IMR-90 (cell line): ENCODE measurements at regions not wholly inside any gene's neighbourhood (a gene's known extent, or its start where the extent isn't known, plus 50 kb on each side); places are given as distances from the start of the nearest gene placed in this dataset.

ENCODE experiments used
- BHLHE40 ChIP-seq: fragments of 150-350 bp; IDR thresholded peaks from 2 replicates; pipeline ENCODE4 v1.6.1; 2016; ENCODE audit warnings: mild to moderate bottlenecking, low read depth, low read length
- CEBPB ChIP-seq: IDR thresholded peaks from 2 replicates; pipeline ENCODE4 v1.6.1; 2012; ENCODE audit warnings: low read depth, low read length, improper control_type of control experiment
- FOS ChIP-seq: fragments of 150-350 bp; IDR thresholded peaks from 2 replicates; pipeline ENCODE4 v1.6.1; 2016; ENCODE audit warnings: low read depth, low read length
- MAFK ChIP-seq: IDR thresholded peaks from 2 replicates; pipeline ENCODE4 v1.6.1; 2012; ENCODE audit warnings: low read depth, low read length, improper control_type of control experiment
- MAZ ChIP-seq: IDR thresholded peaks from 2 replicates; pipeline ENCODE4 v1.6.1; 2012; ENCODE audit warnings: low read depth, mild to moderate bottlenecking, low read length, improper control_type of control experiment, moderate library complexity, borderline replicate concordance
- MXI1 ChIP-seq: IDR thresholded peaks from 2 replicates; pipeline ENCODE4 v1.6.1; 2012; ENCODE audit warnings: low read depth, mild to moderate bottlenecking, low read length, moderate library complexity, borderline replicate concordance
- POLR2A ChIP-seq: IDR thresholded peaks from 2 replicates; pipeline ENCODE4 v1.6.1; 2012; ENCODE audit warnings: mild to moderate bottlenecking, low read depth, low read length
- RAD21 ChIP-seq: IDR thresholded peaks from 2 replicates; pipeline ENCODE4 v1.6.1; 2012; ENCODE audit warnings: low read length, improper control_type of control experiment
- RFX5 ChIP-seq: IDR thresholded peaks from 2 replicates; pipeline ENCODE4 v1.8.0; 2012; ENCODE audit warnings: low read depth, mild to moderate bottlenecking, low read length, moderate library complexity
- TF ChIP-seq, protein P1 (sequence below): conservative IDR thresholded peaks from 2 replicates; pipeline ENCODE4 v1.5.1; 2012; ENCODE audit warnings: mild to moderate bottlenecking, low read depth, low read length, improper control_type of control experiment
- TF ChIP-seq, protein P2 (sequence below): fragments of 150-350 bp; IDR thresholded peaks from 2 replicates; pipeline ENCODE4 v1.6.1; 2017; ENCODE audit warnings: mild to moderate bottlenecking, antibody characterized with exemption, low read length, low read depth
- TF ChIP-seq, protein P3 (sequence below): fragments of 150-350 bp; IDR thresholded peaks from 2 replicates; pipeline ENCODE4 v1.6.1; 2016; ENCODE audit warnings: low read depth, mild to moderate bottlenecking, low read length, moderate library complexity, borderline replicate concordance

DNA sequence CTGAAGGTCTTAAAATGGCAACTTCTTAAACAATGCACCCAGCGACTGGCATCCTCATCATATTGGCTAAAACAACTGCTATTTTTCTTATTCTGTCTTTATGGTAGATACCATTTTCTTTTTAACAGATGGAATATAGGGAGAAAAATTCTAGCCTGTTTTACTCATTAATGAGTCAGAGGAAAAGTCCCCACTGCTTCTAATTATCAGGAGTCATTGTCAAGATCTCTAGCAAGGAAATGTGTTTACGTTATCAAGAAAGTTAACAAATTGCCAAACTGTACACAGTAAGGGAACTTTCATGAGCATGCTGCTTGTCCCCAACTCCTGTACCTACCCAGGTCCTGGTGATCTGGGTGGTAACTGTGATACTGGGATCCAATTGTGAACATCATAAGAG lies 117.7 kb upstream of the KIAA1217 start:
- TF ChIP-seq MAZ (no peak), FOS (no peak), POLR2A (no peak), MXI1 (no peak), RFX5 (no peak), CEBPB (no peak), MAFK (no peak), BHLHE40 (no peak), RAD21 (no peak)
- TF ChIP-seq, protein P1, sequence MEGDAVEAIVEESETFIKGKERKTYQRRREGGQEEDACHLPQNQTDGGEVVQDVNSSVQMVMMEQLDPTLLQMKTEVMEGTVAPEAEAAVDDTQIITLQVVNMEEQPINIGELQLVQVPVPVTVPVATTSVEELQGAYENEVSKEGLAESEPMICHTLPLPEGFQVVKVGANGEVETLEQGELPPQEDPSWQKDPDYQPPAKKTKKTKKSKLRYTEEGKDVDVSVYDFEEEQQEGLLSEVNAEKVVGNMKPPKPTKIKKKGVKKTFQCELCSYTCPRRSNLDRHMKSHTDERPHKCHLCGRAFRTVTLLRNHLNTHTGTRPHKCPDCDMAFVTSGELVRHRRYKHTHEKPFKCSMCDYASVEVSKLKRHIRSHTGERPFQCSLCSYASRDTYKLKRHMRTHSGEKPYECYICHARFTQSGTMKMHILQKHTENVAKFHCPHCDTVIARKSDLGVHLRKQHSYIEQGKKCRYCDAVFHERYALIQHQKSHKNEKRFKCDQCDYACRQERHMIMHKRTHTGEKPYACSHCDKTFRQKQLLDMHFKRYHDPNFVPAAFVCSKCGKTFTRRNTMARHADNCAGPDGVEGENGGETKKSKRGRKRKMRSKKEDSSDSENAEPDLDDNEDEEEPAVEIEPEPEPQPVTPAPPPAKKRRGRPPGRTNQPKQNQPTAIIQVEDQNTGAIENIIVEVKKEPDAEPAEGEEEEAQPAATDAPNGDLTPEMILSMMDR = no peak
- TF ChIP-seq, protein P2, sequence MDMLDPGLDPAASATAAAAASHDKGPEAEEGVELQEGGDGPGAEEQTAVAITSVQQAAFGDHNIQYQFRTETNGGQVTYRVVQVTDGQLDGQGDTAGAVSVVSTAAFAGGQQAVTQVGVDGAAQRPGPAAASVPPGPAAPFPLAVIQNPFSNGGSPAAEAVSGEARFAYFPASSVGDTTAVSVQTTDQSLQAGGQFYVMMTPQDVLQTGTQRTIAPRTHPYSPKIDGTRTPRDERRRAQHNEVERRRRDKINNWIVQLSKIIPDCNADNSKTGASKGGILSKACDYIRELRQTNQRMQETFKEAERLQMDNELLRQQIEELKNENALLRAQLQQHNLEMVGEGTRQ = no peak
- TF ChIP-seq, protein P3, sequence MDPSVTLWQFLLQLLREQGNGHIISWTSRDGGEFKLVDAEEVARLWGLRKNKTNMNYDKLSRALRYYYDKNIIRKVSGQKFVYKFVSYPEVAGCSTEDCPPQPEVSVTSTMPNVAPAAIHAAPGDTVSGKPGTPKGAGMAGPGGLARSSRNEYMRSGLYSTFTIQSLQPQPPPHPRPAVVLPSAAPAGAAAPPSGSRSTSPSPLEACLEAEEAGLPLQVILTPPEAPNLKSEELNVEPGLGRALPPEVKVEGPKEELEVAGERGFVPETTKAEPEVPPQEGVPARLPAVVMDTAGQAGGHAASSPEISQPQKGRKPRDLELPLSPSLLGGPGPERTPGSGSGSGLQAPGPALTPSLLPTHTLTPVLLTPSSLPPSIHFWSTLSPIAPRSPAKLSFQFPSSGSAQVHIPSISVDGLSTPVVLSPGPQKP = no peak
